A549 (cell line): ENCODE measurements at regions not wholly inside any gene's neighbourhood (a gene's known extent, or its start where the extent isn't known, plus 50 kb on each side); places are given as distances from the start of the nearest gene placed in this dataset.

ENCODE experiments used
- EP300 ChIP-seq, 2 experiments: fragments of >200 bp; sonication (Bioruptor Twin); formaldehyde crosslinking; IDR thresholded peaks; 2 replicates in 1 of 2; 3 replicates in 1 of 2; pipeline ENCODE4 v1.6.1; 2016 to 2017
- ESRRA ChIP-seq: fragments of 150-350 bp; IDR thresholded peaks from 2 replicates; pipeline ENCODE4 v1.6.1; 2014; ENCODE audit warnings: mild to moderate bottlenecking, low read length, borderline replicate concordance
- JUN ChIP-seq, 2 experiments: fragments of >200 bp; sonication (Bioruptor Twin); formaldehyde crosslinking; IDR thresholded peaks; 2 replicates in 1 of 2; 3 replicates in 1 of 2; pipeline ENCODE4 v1.6.1; 2016 to 2017
- JUNB ChIP-seq: fragments of >200 bp; sonication (Bioruptor Twin); formaldehyde crosslinking; IDR thresholded peaks from 2 replicates; pipeline ENCODE4 v1.6.1; 2016
- POLR2A ChIP-seq: IDR thresholded peaks from 2 replicates; pipeline ENCODE4 v1.6.1; 2012; ENCODE audit warnings: mild to moderate bottlenecking, low read length
- POLR2AphosphoS2 ChIP-seq: conservative IDR thresholded peaks from 2 replicates; pipeline ENCODE4 v1.6.1; 2012; ENCODE audit warnings: low read length, improper control_type of control experiment, inconsistent platforms
- RFX5 ChIP-seq: fragments of 450-650 bp; IDR thresholded peaks from 2 replicates; pipeline ENCODE4 v1.7.1; 2014; ENCODE audit warnings: antibody characterized with exemption, mild to moderate bottlenecking, moderate library complexity
- SREBF2 ChIP-seq: fragments of 450-650 bp; IDR thresholded peaks from 2 replicates; pipeline ENCODE4 v1.6.1; 2014; ENCODE audit warnings: mild to moderate bottlenecking, moderate library complexity
- TFCP2L1 ChIP-seq: fragments of 250-450 bp; sonication (Bioruptor Pico); IDR thresholded peaks from 2 replicates; pipeline ENCODE4 v1.5.0; 2021; ENCODE audit warnings: mild to moderate bottlenecking
- USF2 ChIP-seq: fragments of 450-650 bp; IDR thresholded peaks from 2 replicates; pipeline ENCODE4 v1.6.1; 2014; ENCODE audit warnings: antibody characterized with exemption
- ZNF302 ChIP-seq: fragments of 250-450 bp; sonication (Bioruptor Pico); IDR thresholded peaks from 2 replicates; pipeline ENCODE4 v1.9.0; 2021; ENCODE audit warnings: inconsistent platforms, mild to moderate bottlenecking, moderate library complexity
- TF ChIP-seq, protein P1 (sequence below): fragments of >200 bp; sonication (Bioruptor Twin); formaldehyde crosslinking; IDR thresholded peaks from 3 replicates; pipeline ENCODE4 v1.5.1; 2016
- TF ChIP-seq, protein P2 (sequence below): fragments of 150-350 bp; IDR thresholded peaks from 2 replicates; pipeline ENCODE4 v1.6.1; 2014; ENCODE audit warnings: low read depth, mild to moderate bottlenecking, low read length
- TF ChIP-seq, protein P3 (sequence below): fragments of 200-600 bp; sonication (generic); IDR thresholded peaks from 2 replicates; pipeline ENCODE4 v1.6.1; 2016; ENCODE audit warnings: antibody characterized with exemption, mild to moderate bottlenecking, moderate library complexity

DNA sequence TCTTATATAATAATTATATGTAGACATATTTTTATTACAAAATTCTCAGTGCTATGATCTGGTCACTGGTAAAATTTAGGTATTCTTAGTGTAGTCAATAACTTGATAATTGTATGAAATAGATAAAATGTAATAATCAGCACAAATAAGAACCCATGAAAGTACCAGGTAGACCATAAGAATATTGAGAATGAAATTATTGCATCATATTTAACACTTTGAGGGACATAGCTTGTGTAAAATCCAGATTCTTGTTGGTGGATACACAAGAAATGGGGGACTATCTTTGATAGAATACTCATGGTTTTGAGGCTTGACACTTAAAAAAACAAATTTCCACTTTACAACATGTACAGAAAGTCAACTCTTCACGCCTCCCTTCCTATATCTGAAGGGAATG, 898.8 kb upstream of the DDX18 start:
- TF ChIP-seq, protein P1, sequence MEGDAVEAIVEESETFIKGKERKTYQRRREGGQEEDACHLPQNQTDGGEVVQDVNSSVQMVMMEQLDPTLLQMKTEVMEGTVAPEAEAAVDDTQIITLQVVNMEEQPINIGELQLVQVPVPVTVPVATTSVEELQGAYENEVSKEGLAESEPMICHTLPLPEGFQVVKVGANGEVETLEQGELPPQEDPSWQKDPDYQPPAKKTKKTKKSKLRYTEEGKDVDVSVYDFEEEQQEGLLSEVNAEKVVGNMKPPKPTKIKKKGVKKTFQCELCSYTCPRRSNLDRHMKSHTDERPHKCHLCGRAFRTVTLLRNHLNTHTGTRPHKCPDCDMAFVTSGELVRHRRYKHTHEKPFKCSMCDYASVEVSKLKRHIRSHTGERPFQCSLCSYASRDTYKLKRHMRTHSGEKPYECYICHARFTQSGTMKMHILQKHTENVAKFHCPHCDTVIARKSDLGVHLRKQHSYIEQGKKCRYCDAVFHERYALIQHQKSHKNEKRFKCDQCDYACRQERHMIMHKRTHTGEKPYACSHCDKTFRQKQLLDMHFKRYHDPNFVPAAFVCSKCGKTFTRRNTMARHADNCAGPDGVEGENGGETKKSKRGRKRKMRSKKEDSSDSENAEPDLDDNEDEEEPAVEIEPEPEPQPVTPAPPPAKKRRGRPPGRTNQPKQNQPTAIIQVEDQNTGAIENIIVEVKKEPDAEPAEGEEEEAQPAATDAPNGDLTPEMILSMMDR = no peak
- TF ChIP-seq ESRRA (no peak), POLR2A (no peak), RFX5 (no peak), JUN (IDR thresholded peaks at IDR 0.05) (no peak), USF2 (no peak), JUNB (no peak), ZNF302 (CRISPR knock-in tag) (no peak), EP300 (IDR thresholded peaks at IDR 0.05) (no peak), SREBF2 (no peak), TFCP2L1 (no peak), POLR2AphosphoS2 (no peak)
- TF ChIP-seq, protein P2, sequence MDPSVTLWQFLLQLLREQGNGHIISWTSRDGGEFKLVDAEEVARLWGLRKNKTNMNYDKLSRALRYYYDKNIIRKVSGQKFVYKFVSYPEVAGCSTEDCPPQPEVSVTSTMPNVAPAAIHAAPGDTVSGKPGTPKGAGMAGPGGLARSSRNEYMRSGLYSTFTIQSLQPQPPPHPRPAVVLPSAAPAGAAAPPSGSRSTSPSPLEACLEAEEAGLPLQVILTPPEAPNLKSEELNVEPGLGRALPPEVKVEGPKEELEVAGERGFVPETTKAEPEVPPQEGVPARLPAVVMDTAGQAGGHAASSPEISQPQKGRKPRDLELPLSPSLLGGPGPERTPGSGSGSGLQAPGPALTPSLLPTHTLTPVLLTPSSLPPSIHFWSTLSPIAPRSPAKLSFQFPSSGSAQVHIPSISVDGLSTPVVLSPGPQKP = no peak
- TF ChIP-seq, protein P3, sequence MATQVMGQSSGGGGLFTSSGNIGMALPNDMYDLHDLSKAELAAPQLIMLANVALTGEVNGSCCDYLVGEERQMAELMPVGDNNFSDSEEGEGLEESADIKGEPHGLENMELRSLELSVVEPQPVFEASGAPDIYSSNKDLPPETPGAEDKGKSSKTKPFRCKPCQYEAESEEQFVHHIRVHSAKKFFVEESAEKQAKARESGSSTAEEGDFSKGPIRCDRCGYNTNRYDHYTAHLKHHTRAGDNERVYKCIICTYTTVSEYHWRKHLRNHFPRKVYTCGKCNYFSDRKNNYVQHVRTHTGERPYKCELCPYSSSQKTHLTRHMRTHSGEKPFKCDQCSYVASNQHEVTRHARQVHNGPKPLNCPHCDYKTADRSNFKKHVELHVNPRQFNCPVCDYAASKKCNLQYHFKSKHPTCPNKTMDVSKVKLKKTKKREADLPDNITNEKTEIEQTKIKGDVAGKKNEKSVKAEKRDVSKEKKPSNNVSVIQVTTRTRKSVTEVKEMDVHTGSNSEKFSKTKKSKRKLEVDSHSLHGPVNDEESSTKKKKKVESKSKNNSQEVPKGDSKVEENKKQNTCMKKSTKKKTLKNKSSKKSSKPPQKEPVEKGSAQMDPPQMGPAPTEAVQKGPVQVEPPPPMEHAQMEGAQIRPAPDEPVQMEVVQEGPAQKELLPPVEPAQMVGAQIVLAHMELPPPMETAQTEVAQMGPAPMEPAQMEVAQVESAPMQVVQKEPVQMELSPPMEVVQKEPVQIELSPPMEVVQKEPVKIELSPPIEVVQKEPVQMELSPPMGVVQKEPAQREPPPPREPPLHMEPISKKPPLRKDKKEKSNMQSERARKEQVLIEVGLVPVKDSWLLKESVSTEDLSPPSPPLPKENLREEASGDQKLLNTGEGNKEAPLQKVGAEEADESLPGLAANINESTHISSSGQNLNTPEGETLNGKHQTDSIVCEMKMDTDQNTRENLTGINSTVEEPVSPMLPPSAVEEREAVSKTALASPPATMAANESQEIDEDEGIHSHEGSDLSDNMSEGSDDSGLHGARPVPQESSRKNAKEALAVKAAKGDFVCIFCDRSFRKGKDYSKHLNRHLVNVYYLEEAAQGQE = no peak
